ENCODE measurements at regions not wholly inside any gene's neighbourhood (a gene's known extent, or its start where the extent isn't known, plus 50 kb on each side); places are given as distances from the start of the nearest gene placed in this dataset.

GRCh38 chr18:60096428-60096827 lies 196.6 kb downstream of the PMAIP1 start:
- H3K79me2 ChIP-seq (ENCODE audit: control insufficient read depth, insufficient read depth, low read length), result no peaks in the 10 kb centered on the region
- no peak overlapping the region for H3K9ac ChIP-seq (ENCODE audit: control insufficient read depth, insufficient read depth, low read length)
- in situ Hi-C loops (cut with MboI) (no loop called here), intact Hi-C loops (cut with micrococcal nuclease; ENCODE audit: unreplicated experiment) (no loop called here)
- no peak; the same call in 2 of the 3 replicates for ATAC-seq
- no peak for FAIRE-seq
- ChIA-PET CTCF (no interaction called here), POLR2A (no interaction called here), SMC1A (ENCODE audit: uncharacterized antibody, unreplicated experiment) (no interaction called here), RAD21 (ENCODE audit: unreplicated experiment) (no interaction called here)
- BruUV-seq (replicated peaks), result no TSS peak
- H3K4me1 ChIP-seq (ENCODE audit: control insufficient read depth, insufficient read depth, low read length), result no peaks in the 10 kb centered on the region
- no peaks in the 10 kb centered on the region for H4K20me1 ChIP-seq (ENCODE audit: control insufficient read depth, insufficient read depth)
- no peak overlapping the region for H3K27ac ChIP-seq (ENCODE audit: control insufficient read depth, insufficient read depth)
- no peak overlapping the region for H3K4me2 ChIP-seq (ENCODE audit: control insufficient read depth, insufficient read depth)
- no peak for DNase-seq (ENCODE audit: low read depth, low spot score)
- TF ChIP-seq USF1 (IDR thresholded peaks at IDR 0.05; ENCODE audit: borderline replicate concordance, extremely low read length, insufficient read depth, low read depth, low read length), result no peak
- TF ChIP-seq NFXL1 (IDR thresholded peaks at IDR 0.05; ENCODE audit: borderline replicate concordance), result no peak
- H2AFZ ChIP-seq (ENCODE audit: control insufficient read depth, low read depth, low read length), result no peak overlapping the region
- no peaks in the 10 kb centered on the region; a peak in 1 of 4 replicates for H3K27me3 ChIP-seq (replicated peaks in 1 of 2; ENCODE audit: control insufficient read depth in 2 of 2, insufficient read depth in 2 of 2, low read length in 1 of 2)
- H3K9me3 ChIP-seq (replicated peaks; ENCODE audit: control insufficient read depth, insufficient read depth, low read length), result no peaks in the 10 kb centered on the region; the same call in 2 of the 3 replicates
- H3K4me3 ChIP-seq, result no peak overlapping the region
- 0% methylated on average over 1 of the region's 1 CpG for WGBS (ENCODE audit: insufficient coverage, insufficient replicate concordance, low lambda C conversion rate, missing lambda C conversion rate)
- no peaks in the 10 kb centered on the region for H3K36me3 ChIP-seq (ENCODE audit: control insufficient read depth in 2 of 2, insufficient read depth in 2 of 2, low read length in 1 of 2)

- Histone ChIP-seq H4K20me1 (ENCODE audit: control insufficient read depth, insufficient read depth) (no peaks in the 10 kb centered on the region), H3K4me2 (ENCODE audit: control insufficient read depth, insufficient read depth) (no peak overlapping the region), H3K79me2 (ENCODE audit: control insufficient read depth, insufficient read depth, low read length) (no peaks in the 10 kb centered on the region), H3K4me1 (ENCODE audit: control insufficient read depth, insufficient read depth, low read length) (no peaks in the 10 kb centered on the region), H3K27me3 (replicated peaks in 1 of 2; ENCODE audit: control insufficient read depth in 2 of 2, insufficient read depth in 2 of 2, low read length in 1 of 2) (no peaks in the 10 kb centered on the region; a peak in 1 of 4 replicates), H3K36me3 (ENCODE audit: control insufficient read depth in 2 of 2, insufficient read depth in 2 of 2, low read length in 1 of 2) (no peaks in the 10 kb centered on the region), H2AFZ (ENCODE audit: control insufficient read depth, low read depth, low read length) (no peak overlapping the region), H3K9me3 (replicated peaks; ENCODE audit: control insufficient read depth, insufficient read depth, low read length) (no peaks in the 10 kb centered on the region; the same call in 2 of the 3 replicates), H3K27ac (ENCODE audit: control insufficient read depth, insufficient read depth) (no peak overlapping the region), H3K9ac (ENCODE audit: control insufficient read depth, insufficient read depth, low read length) (no peak overlapping the region), H3K4me3 (no peak overlapping the region)
- ATAC-seq (no peak), DNase-seq (ENCODE audit: low read depth, low spot score) (no peak), FAIRE-seq (no peak)
- ChIA-PET POLR2A (no interaction called here), SMC1A (ENCODE audit: uncharacterized antibody, unreplicated experiment) (interaction anchor here (0.8 kb wide), 1 partner anchor 71 kb away, joined by 3 read pairs; no protein-coding TSS in a partner anchor), RAD21 (ENCODE audit: unreplicated experiment) (no interaction called here), CTCF (interaction anchor here (1.6 kb wide), 1 partner anchor 96 kb away, joined by 4 read pairs; no protein-coding TSS in a partner anchor)
- BruUV-seq (replicated peaks), result no TSS peak
- intact Hi-C loops (cut with micrococcal nuclease; ENCODE audit: unreplicated experiment) (no loop called here), in situ Hi-C loops (cut with MboI) (no loop called here)
- TF ChIP-seq SP1 (IDR thresholded peaks at IDR 0.05; ENCODE audit: low read depth, low read length) (no peak), RFX5 (IDR thresholded peaks at IDR 0.05; ENCODE audit: low read depth, low read length) (no peak), NR2C2 (IDR thresholded peaks at IDR 0.05; ENCODE audit: borderline replicate concordance, control insufficient read depth, insufficient read length, low read depth) (no peak), NFYB (IDR thresholded peaks at IDR 0.05; ENCODE audit: insufficient read depth, low read depth, low read length) (no peak), ZZZ3 (IDR thresholded peaks at IDR 0.05; ENCODE audit: control insufficient read depth, insufficient read length, low read depth) (no peak), MTA3 (IDR thresholded peaks at IDR 0.05; ENCODE audit: borderline replicate concordance, low read length) (no peak), MEF2A (IDR thresholded peaks at IDR 0.05; ENCODE audit: insufficient read depth, low read depth, low read length) (no peak), ZNF592 (IDR thresholded peaks at IDR 0.05) (no peak), TBL1XR1 (IDR thresholded peaks at IDR 0.05; ENCODE audit: low read depth, low read length) (no peak), YBX1 (IDR thresholded peaks at IDR 0.05) (no peak)
Measured at GRCh38 chr18:60092073-60092472, 192.3 kb downstream of the PMAIP1 start.

All from GM12878 (cell line).